LHCN-M2 (cell line): ENCODE measurements at regions not wholly inside any gene's neighbourhood (a gene's known extent, or its start where the extent isn't known, plus 50 kb on each side); places are given as distances from the start of the nearest gene placed in this dataset.

Experiments
- DNase-seq: peaks from one replicate; pipeline ENCODE4 v3.0.0-alpha.2; 2012; ENCODE audit warnings: low read depth

DNA sequence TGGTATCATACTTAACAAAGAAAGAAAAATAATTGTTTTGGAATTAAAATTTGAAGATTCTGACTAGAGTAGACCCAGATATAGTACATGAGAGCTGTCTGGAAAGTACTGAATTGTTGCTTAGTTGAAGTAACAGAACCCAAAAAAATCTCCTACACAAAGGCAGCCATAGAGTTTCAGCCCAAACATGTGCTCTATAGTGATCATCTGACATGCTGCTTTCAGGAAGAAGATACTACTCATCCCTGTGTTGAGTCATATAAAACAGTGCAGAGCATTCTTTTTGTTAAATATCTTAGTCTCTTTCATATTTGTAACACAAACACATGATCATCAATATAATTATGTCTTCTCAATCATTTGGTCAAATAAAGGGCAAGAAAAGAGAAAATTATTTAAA lies 84.8 kb upstream of the PTPRM start:
- peak; percentile 5 for DNase-seq

DNA sequence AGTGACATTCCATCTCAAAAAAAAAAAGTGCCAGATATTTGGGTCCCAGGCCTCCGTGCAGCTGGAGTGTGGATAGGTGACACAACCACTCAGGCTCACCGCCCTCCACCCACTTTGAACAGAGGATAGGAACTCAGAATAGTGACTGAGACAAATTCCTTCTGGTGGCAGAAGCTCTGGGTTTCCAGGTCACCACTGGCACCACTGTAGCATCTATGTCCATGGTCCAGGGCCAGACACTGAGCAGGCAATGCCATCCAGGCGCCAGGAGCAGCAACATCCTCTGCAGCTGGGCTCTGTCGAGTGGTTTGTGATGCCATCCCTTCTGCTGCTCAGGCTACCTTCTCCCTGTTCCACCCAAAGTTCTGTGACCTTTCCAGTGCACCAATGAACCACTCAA lies 81.5 kb upstream of the PTPRM start:
- no peak for DNase-seq

DNA sequence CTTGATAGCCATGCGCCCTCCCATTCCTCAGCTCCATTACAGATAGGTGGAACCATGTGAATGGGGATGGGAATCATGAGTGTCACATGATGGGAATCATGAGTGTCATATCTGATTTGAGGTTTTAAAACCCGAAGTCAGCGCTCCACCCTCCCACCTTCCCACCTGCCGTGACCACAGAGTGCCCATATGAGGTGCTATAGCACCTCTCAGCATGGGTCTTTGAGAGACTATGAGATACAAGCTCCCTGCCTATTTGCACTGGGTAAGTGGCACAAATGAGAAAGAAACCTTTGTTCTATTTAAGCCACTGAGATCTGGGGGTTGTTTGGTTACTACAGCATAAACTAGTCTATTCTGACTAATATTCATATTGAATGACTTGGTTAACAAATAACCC lies 78.5 kb upstream of the PTPRM start:
- DNase-seq: no peak

DNA sequence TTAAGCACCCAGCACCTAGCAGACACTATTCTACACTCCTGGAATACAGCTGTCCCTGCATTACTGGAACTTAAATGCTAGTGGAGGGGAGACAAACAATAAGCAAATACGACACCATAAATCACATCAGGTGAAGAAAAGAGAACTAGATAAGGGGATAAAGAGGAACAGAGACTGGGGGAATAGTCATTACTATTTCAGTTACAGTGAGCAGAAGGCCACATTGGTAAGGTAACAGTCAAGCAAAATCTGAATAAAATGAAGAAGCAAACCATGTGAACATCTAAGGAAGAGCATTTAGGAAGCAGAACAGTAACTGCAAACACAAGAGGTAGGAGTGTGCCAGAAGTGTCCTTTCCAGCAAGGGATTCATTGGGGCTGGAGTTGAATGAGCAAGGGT lies 77.0 kb upstream of the PTPRM start:
- no peak for DNase-seq

DNA sequence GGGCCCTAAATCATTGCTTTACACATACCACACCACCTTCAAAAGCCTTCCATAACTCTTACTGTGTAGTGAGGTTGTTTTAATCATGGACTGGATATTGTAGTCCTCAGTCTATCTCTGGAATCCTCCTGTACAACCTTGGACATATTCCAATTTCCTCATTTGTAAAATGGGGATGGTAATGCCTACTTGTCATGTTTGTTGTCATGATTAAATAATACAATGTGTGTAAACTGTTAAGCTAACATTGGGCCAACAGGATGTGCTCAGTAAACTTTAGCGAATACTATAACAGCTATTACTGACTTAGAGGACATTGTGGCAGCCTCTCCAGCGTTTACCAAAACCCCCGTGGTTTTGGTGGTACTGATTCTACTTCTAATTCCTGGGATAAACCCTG lies 74.7 kb upstream of the PTPRM start:
- no peak for DNase-seq

DNA sequence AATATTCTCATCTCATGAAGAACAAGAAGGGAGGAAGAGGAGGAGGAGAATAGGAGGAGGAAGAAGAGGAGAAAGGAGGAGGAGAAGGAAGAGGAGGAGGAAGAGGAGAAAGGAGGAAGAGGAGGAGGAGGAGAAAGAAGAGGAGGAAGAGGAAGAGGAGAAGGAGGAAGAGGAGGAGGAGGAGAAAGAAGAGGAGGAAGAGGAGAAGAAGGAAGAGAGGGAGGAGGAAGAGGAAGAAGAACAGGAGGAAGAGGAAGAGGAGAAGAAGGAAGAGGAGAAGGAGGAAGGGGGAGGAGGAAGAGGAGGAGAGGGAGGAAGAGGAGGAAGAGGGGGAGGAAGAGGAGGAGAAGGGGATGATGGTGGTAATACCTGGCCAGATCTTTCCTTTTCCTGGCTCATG lies 70.0 kb upstream of the PTPRM start:
- no peak for DNase-seq

DNA sequence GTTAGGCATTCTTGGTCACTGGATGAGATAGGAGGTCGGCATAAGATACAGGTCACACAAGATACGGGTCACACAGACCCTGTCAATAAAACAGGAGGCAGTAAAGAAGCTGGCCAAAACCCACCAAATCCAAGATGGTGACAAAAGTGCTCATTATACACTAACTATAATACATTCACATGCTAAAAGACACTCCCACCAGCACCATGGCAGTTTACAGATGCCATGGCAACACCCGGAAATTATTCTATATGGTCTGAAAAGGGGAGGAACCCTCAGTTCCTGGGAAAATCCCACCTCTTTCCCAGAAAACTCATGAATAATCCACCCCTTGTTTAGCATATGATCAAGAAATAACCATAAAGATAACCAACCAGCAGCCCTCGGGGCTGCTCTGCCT lies 56.0 kb upstream of the PTPRM start:
- DNase-seq: no peak

DNA sequence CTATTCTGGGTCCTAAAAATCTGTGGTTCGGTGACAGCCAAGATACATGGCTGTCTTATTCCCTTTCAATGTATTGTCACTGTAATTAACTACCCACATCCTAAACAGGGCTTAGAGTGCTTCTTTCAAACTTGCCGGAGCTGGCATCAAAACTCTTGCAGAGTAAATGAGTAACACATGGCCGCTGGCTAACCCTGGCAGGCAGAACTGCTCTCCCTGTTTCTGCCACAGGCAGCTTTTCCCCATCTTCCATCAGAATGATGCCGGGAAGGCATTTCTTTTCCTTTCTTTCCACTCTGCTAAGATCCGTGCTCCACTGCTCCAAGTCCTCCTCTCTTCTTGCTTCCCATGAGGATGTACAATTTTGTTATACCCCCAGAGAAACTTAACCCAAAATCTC lies 54.8 kb upstream of the PTPRM start:
- no peak for DNase-seq

DNA sequence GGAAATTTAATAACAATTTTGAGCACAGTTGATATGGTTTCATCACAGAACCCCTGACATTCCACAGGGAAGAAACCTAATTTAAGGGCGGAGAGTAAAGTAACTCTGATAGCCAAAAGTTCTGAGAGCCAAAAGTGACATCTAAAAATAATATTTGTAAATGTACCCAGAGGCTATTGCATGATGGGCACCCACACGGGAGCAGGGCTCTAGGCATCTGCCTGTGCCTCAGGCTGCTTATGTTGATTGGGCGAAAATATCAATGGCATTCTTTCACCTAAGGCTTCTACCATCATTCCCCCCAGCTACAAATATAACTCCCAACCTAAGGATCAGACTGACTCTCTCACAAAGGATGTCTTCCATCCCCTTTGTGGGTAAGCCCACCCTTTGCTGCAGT lies 54.1 kb upstream of the PTPRM start:
- no peak for DNase-seq

DNA sequence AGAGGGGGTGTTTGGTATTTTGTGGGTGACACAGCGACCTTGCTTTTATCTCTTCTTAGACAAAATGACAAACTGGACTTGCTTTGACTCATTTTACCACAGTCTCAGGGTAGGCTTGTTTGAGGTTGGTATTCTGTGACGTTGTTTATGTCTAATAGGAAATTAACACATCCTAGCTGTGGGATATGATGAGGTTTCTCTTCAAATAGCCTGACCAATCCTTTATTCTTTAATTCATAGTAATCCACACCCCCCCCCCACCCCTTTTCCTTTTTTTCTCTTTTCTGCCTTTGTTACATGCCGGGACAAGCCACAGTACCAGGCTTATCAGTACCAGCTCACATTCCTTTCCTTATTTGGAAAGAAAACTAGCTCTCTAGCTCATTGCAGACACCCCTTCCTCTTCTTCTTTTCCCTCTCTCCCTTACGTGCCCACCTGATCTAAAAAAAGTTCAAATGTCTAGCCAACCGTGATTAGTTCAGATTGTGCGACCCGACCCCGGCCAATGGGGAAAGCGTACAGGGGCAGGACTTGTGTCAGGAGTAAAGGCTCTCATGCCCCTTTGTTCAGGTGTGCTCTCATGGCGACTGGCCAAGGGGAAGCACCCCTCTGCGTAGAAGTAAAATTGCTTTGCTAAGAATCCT lies 52.2 kb upstream of the PTPRM start:
- DNase-seq: no peak

DNA sequence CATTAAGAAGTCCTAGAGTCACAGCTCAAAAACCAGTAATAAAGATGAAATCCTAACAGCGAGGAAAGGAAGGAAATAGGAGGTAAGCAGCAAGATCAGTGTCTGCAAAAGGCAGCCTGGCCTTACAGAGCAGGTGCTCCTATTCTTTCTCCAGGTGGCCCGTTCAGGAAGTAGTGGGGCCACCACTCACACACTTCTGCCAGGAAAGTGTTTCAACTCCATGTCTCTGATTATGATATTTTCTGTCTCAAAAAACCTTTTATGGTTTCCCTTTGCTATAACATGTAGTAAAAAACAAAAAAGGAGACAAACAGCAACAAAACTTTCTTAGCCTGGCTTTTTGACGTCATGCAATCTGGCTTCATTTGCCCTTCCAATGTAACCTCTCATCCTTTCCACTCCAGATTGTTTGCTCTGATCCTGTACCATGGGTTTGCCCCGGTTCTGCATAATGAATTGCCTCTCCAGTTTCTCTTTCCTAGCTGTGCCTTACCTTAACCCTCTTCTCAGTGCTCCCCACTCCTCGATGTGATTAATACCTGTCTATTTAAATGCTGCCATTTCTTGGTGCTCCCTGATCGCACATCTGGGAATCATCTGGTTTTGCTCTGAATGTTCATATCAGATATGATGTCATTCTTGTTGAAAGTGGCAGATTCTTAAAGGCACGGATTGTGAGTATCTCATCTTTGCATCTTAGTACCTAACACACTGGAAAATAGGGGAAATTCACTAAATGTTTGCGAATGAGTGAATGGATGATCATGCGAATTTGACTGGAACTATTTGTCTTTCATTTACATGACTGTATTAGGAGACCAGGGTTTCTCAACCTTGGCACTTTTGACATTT lies 50.6 kb upstream of the PTPRM start:
- no peak for DNase-seq
